Keratinocyte (primary cell): ENCODE measurements at regions not wholly inside any gene's neighbourhood (a gene's known extent, or its start where the extent isn't known, plus 50 kb on each side); places are given as distances from the start of the nearest gene placed in this dataset.

Experiments
- EZH2 ChIP-seq: IDR thresholded peaks from one replicate; pipeline ENCODE4 v1.6.1; 2012; ENCODE audit warnings: inconsistent platforms, mild to moderate bottlenecking, low read length, moderate library complexity
- TF ChIP-seq, protein P1 (sequence below), 3 experiments: IDR thresholded peaks in 1 of 3; conservative IDR thresholded peaks in 1 of 3; optimal IDR thresholded peaks in 1 of 3; 2 replicates in 2 of 3; 3 replicates in 1 of 3; pipeline versions ENCODE3 to v1.5.1; 2011; ENCODE audit warnings: low read length in 3 of 3, mild to moderate bottlenecking in 3 of 3, moderate library complexity in 2 of 3, control low read depth in 1 of 3, inconsistent platforms in 1 of 3; ENCODE audit not compliant: insufficient read depth in 2 of 3; ENCODE audit errors: extremely low read depth in 1 of 3

DNA sequence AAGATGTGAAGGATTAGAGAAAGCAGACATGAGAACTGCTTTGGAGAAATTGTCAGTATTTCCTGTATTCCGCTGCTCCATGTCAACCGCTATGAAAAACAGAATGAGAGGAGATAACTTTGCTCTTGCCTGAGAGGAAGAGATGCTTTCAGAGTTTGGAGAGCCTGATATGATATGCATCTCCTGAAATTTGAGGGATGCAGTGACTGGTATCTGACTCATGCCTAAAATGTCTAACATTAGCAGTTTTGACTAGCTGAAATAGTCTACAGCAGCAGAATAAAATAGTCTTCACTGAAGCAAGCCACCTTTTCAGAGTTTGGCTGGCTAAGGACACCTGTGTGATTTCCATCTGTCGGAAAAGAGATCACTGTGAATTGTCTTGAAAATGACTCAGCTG is 165.8 kb upstream of the LRRC7 start:
- TF ChIP-seq, protein P1, sequence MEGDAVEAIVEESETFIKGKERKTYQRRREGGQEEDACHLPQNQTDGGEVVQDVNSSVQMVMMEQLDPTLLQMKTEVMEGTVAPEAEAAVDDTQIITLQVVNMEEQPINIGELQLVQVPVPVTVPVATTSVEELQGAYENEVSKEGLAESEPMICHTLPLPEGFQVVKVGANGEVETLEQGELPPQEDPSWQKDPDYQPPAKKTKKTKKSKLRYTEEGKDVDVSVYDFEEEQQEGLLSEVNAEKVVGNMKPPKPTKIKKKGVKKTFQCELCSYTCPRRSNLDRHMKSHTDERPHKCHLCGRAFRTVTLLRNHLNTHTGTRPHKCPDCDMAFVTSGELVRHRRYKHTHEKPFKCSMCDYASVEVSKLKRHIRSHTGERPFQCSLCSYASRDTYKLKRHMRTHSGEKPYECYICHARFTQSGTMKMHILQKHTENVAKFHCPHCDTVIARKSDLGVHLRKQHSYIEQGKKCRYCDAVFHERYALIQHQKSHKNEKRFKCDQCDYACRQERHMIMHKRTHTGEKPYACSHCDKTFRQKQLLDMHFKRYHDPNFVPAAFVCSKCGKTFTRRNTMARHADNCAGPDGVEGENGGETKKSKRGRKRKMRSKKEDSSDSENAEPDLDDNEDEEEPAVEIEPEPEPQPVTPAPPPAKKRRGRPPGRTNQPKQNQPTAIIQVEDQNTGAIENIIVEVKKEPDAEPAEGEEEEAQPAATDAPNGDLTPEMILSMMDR (optimal IDR thresholded peaks at IDR 0.05 in 1 of 3, IDR thresholded peaks at IDR 0.05 in 1 of 3, conservative IDR thresholded peaks at IDR 0.05 in 1 of 3; ENCODE audit: extremely low read depth in 1 of 3, insufficient read depth in 2 of 3, low read length in 3 of 3): no peak
- no peak for TF ChIP-seq EZH2
